ENCODE measurements at regions not wholly inside any gene's neighbourhood (a gene's known extent, or its start where the extent isn't known, plus 50 kb on each side); places are given as distances from the start of the nearest gene placed in this dataset.
"Not testable (repeated sequence)": the region's sequence is repeated elsewhere in the genome, so short reads cannot be mapped to it uniquely, and the experiment has no call there.

DNA sequence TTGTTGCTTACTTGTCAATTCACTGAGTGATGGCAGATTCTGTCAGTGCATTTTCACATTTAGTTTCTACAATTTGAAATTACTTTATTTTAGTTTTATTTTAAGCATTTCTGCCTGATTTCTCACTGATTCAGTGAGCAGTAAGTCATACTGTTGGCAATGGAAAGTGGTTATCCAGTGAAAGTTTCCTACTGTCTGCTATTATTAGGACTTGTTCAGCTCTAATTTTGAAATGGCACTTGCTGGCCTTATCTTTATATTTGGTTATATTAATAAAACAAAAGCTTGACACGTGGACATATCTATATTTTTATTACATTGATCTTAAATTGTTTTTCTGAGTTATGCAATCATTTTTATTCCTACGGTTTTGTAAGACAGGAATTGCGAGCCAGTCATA, 871.8 kb upstream of the SLC35B3 start:
- TF ChIP-seq, protein P1, sequence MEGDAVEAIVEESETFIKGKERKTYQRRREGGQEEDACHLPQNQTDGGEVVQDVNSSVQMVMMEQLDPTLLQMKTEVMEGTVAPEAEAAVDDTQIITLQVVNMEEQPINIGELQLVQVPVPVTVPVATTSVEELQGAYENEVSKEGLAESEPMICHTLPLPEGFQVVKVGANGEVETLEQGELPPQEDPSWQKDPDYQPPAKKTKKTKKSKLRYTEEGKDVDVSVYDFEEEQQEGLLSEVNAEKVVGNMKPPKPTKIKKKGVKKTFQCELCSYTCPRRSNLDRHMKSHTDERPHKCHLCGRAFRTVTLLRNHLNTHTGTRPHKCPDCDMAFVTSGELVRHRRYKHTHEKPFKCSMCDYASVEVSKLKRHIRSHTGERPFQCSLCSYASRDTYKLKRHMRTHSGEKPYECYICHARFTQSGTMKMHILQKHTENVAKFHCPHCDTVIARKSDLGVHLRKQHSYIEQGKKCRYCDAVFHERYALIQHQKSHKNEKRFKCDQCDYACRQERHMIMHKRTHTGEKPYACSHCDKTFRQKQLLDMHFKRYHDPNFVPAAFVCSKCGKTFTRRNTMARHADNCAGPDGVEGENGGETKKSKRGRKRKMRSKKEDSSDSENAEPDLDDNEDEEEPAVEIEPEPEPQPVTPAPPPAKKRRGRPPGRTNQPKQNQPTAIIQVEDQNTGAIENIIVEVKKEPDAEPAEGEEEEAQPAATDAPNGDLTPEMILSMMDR (conservative IDR thresholded peaks at IDR 0.05; ENCODE audit: low read length), result no peak
- no peak for DNase-seq (ENCODE audit: low read depth)
- H3K4me3 ChIP-seq (ENCODE audit: low read length), result no peak overlapping the region

DNA sequence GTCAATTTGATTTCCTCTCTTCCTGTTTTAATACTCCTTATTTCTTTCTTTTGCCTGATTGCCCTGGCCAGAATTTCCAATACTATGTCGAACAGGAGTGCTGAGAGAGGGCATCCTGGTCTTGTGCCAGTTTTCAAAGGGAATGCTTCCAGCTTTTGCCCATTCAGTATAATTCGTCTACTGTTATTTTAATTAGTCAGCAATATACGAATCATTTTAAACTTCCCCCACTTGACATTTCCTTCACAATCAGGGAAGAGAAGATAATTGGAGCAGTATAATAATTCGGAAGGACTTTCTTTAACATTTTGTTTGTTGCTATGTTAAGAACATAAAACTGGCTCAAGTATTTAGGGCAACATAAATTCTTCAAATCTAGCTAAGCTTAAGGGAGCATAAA, 860.3 kb upstream of the SLC35B3 start:
- no peak for DNase-seq (ENCODE audit: low read depth)
- TF ChIP-seq, protein P1 (conservative IDR thresholded peaks at IDR 0.05; ENCODE audit: low read length), result no peak
- no peak overlapping the region for H3K4me3 ChIP-seq (ENCODE audit: low read length)

DNA sequence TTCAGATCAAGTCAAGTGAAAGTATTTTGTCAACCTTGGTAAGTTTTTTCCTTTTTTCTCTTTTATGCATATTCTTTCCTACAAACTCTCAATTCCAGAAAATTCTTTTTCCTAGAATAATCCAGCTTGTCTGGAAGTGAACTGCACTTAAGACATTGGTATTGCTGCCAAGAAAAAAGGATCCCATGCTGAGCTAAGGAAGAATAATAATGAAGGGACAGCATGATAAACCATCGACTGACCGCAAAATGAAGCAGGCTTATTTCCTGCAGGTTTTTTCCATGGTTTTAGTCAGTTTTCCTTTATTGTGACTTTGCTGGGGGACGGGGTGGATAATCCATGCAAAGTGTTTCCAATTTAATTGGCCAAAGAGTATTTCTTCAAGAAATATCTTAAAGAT, 857.6 kb upstream of the SLC35B3 start:
- TF ChIP-seq, protein P1 (conservative IDR thresholded peaks at IDR 0.05; ENCODE audit: low read length), result no peak
- DNase-seq (ENCODE audit: low read depth), result peak; percentile 3

DNA sequence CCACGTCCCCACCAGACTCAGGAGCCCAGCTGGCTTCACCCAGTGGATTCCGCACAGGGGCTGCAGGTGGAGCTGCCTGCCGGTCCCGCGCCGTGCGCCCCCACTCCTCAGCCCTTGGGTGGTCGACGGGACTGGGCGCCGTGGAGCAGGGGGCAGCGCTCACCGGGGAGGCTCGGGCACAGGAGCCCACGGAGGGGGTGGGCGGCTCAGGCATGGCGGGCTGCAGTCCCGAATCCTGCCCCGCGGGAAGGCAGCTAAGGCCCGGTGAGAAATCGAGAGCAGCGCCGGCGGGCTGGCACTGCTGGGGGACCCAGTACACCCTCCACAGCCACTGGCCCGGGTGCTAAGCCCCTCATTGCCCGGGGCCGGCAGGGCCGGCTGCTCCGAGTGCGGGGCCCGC, 855.0 kb upstream of the SLC35B3 start:
- H3K4me3 ChIP-seq (ENCODE audit: low read length); DNase-seq (ENCODE audit: low read depth): not testable (repeated sequence)

More for the DNA sequence above, 857.6 kb upstream of the SLC35B3 start:
- H3K4me3 ChIP-seq (ENCODE audit: low read length), result no peak overlapping the region

DNA sequence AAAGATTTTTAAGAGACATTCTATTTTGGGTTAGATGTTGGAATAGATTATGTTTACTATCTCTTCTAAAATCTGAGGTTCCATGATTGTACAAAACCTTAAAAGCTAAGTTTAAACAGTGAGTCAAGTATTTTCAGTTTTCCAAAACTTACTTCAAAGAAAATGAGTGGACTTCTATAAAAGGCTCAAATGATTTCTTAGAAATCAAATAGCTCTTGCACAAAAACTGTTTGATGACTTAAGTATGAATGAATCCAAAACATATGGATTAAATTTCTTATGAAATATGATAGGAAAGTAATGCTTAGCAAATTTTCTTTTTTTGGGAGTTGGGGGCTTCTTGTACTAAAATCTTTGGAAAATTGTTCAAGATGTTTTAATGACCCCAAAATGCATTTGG, 837.3 kb upstream of the SLC35B3 start:
- no peak overlapping the region for H3K4me3 ChIP-seq (ENCODE audit: low read length)
- no peak for DNase-seq (ENCODE audit: low read depth)
- TF ChIP-seq, protein P1 (conservative IDR thresholded peaks at IDR 0.05; ENCODE audit: low read length), result no peak

DNA sequence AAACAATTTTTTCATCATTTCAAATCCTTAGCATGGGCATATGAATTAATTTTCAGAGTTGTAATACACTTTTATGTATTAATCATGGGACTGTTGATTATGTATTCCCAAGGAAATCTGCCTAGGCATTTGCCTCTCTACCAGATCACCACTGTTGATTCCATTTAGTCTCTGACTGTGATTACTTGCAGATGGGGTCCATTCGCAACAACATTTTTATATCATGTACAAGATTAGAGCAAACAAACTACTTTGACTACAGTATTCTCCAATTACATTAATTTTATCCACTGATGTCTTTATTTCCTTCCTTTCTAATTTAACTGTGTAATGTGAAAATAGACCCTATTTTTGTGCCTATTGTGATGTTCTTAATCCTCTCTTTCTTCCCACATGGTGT, 831.4 kb upstream of the SLC35B3 start:
- H3K4me3 ChIP-seq (ENCODE audit: low read length), result no peak overlapping the region
- TF ChIP-seq, protein P1 (conservative IDR thresholded peaks at IDR 0.05; ENCODE audit: low read length), result no peak
- no peak for DNase-seq (ENCODE audit: low read depth)

DNA sequence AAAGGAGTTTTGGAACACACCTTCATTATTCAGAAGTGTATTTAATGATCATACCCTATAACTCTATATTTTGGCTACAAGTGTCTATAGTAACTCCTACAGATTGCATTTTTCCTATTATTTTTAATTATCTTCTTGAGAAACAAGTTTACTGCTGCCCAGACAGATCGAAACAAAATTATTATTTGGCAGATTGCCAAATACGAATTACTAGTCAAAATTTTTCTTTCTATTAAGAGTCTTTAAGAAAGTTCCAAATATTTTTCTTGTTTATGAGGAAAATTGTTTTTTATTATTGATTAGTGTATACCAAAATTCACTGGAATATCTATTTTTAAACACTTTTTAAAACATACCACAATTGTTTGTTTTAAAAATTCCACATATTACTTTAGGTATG, 821.9 kb upstream of the SLC35B3 start:
- TF ChIP-seq, protein P1 (conservative IDR thresholded peaks at IDR 0.05; ENCODE audit: low read length), result no peak
- no peak overlapping the region for H3K4me3 ChIP-seq (ENCODE audit: low read length)
- DNase-seq (ENCODE audit: low read depth), result no peak

DNA sequence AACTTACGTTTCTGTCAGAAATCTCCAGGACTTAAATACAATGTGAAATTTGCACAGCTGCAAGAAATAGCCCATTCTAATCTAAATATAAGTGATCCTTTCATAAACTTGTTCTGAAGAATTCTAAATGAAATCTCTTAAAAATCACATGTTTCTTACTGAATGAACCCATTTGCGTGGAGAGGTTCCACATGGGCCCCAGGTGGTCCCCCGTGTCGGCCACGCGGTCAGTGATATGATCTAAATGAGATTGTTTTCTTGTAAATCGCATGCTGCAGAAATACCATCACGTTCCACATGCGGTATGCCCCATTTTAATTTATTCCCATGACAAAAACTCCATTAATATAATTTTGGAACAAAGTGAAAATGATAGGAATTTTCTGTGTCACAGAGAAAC, 818.9 kb upstream of the SLC35B3 start:
- no peak overlapping the region for H3K4me3 ChIP-seq (ENCODE audit: low read length)
- DNase-seq (ENCODE audit: low read depth), result no peak
- TF ChIP-seq, protein P1 (conservative IDR thresholded peaks at IDR 0.05; ENCODE audit: low read length), result no peak

Measured in AG10803 (cell line).